SK-N-SH (cell line): ENCODE measurements at regions not wholly inside any gene's neighbourhood (a gene's known extent, or its start where the extent isn't known, plus 50 kb on each side); places are given as distances from the start of the nearest gene placed in this dataset.
A peak's percentile ranks its signal among the peaks of the same experiment; 100 is the strongest.

Source experiments
- ELF1 ChIP-seq: IDR thresholded peaks from 2 replicates; pipeline ENCODE4 v1.4.0; 2012
- EZH2phosphoT487 ChIP-seq: fragments of 200-600 bp; sonication (generic); IDR thresholded peaks from 2 replicates; pipeline ENCODE4 v1.6.1; 2017; ENCODE audit warnings: low read depth, mixed run types, mild to moderate bottlenecking, antibody characterized with exemption, moderate library complexity, borderline replicate concordance
- FOSL2 ChIP-seq: IDR thresholded peaks from 2 replicates; pipeline ENCODE4 v1.4.0; 2012; ENCODE audit warnings: low read depth, mild to moderate bottlenecking, moderate library complexity, borderline replicate concordance
- JUND ChIP-seq: IDR thresholded peaks from 2 replicates; pipeline ENCODE4 v1.4.0; 2012
- MEF2A ChIP-seq: IDR thresholded peaks from 2 replicates; pipeline ENCODE4 v1.4.0; 2012; ENCODE audit warnings: low read depth, borderline replicate concordance
- NRF1 ChIP-seq: IDR thresholded peaks from 2 replicates; pipeline ENCODE4 v1.6.1; 2012; ENCODE audit warnings: low read depth, mild to moderate bottlenecking, low read length
- PBX3 ChIP-seq: IDR thresholded peaks from 2 replicates; pipeline ENCODE4; 2012
- RAD21 ChIP-seq: IDR thresholded peaks from 2 replicates; pipeline ENCODE4 v1.6.1; 2012; ENCODE audit warnings: mild to moderate bottlenecking, low read length
- SIN3A ChIP-seq: IDR thresholded peaks from 2 replicates; pipeline ENCODE4 v1.6.1; 2012; ENCODE audit warnings: low read depth, mild to moderate bottlenecking, low read length, moderate library complexity, borderline replicate concordance
- SMC3 ChIP-seq: IDR thresholded peaks from 2 replicates; pipeline ENCODE4 v1.6.1; 2012; ENCODE audit warnings: low read depth, low read length, improper control_type of control experiment
- TCF12 ChIP-seq: IDR thresholded peaks from 2 replicates; pipeline ENCODE4 v1.4.0; 2012
- TEAD4 ChIP-seq: IDR thresholded peaks from 2 replicates; pipeline ENCODE4 v1.4.0; 2012; ENCODE audit warnings: mild to moderate bottlenecking, borderline replicate concordance; ENCODE audit not compliant: insufficient read depth
- USF1 ChIP-seq: IDR thresholded peaks from 2 replicates; pipeline ENCODE4 v1.4.0; 2012; ENCODE audit warnings: low read depth, borderline replicate concordance
- YY1 ChIP-seq: IDR thresholded peaks from 2 replicates; pipeline ENCODE4 v1.4.0; 2012; ENCODE audit warnings: low read depth, mild to moderate bottlenecking
- TF ChIP-seq, protein P1 (sequence below): IDR thresholded peaks from 2 replicates; pipeline ENCODE4 v1.6.1; 2012; ENCODE audit warnings: mild to moderate bottlenecking, low read depth, low read length, moderate library complexity
- TF ChIP-seq, protein P2 (sequence below): IDR thresholded peaks from 2 replicates; pipeline ENCODE4 v1.4.0; 2012; ENCODE audit warnings: low read depth
- TF ChIP-seq, protein P3 (sequence below): fragments of 200-600 bp; sonication (generic); IDR thresholded peaks from 2 replicates; pipeline ENCODE4 v1.6.1; 2017; ENCODE audit warnings: antibody characterized with exemption, mild to moderate bottlenecking, moderate library complexity
- TF ChIP-seq, protein P4 (sequence below): IDR thresholded peaks from 2 replicates; pipeline ENCODE4 v1.4.0; 2012; ENCODE audit warnings: low read depth, borderline replicate concordance

- TF ChIP-seq USF1, result no peak
- TF ChIP-seq MEF2A, result no peak
- peak; percentile 37 for TF ChIP-seq JUND
- TF ChIP-seq, protein P1, sequence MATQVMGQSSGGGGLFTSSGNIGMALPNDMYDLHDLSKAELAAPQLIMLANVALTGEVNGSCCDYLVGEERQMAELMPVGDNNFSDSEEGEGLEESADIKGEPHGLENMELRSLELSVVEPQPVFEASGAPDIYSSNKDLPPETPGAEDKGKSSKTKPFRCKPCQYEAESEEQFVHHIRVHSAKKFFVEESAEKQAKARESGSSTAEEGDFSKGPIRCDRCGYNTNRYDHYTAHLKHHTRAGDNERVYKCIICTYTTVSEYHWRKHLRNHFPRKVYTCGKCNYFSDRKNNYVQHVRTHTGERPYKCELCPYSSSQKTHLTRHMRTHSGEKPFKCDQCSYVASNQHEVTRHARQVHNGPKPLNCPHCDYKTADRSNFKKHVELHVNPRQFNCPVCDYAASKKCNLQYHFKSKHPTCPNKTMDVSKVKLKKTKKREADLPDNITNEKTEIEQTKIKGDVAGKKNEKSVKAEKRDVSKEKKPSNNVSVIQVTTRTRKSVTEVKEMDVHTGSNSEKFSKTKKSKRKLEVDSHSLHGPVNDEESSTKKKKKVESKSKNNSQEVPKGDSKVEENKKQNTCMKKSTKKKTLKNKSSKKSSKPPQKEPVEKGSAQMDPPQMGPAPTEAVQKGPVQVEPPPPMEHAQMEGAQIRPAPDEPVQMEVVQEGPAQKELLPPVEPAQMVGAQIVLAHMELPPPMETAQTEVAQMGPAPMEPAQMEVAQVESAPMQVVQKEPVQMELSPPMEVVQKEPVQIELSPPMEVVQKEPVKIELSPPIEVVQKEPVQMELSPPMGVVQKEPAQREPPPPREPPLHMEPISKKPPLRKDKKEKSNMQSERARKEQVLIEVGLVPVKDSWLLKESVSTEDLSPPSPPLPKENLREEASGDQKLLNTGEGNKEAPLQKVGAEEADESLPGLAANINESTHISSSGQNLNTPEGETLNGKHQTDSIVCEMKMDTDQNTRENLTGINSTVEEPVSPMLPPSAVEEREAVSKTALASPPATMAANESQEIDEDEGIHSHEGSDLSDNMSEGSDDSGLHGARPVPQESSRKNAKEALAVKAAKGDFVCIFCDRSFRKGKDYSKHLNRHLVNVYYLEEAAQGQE, result no peak
- peak; percentile 71 for TF ChIP-seq PBX3
- TF ChIP-seq, protein P2, sequence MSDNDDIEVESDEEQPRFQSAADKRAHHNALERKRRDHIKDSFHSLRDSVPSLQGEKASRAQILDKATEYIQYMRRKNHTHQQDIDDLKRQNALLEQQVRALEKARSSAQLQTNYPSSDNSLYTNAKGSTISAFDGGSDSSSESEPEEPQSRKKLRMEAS, result no peak; the same call in 1 of the 2 replicates
- TF ChIP-seq TEAD4, result peak; percentile 57; the same call in 1 of the 2 replicates
- TF ChIP-seq, protein P3, sequence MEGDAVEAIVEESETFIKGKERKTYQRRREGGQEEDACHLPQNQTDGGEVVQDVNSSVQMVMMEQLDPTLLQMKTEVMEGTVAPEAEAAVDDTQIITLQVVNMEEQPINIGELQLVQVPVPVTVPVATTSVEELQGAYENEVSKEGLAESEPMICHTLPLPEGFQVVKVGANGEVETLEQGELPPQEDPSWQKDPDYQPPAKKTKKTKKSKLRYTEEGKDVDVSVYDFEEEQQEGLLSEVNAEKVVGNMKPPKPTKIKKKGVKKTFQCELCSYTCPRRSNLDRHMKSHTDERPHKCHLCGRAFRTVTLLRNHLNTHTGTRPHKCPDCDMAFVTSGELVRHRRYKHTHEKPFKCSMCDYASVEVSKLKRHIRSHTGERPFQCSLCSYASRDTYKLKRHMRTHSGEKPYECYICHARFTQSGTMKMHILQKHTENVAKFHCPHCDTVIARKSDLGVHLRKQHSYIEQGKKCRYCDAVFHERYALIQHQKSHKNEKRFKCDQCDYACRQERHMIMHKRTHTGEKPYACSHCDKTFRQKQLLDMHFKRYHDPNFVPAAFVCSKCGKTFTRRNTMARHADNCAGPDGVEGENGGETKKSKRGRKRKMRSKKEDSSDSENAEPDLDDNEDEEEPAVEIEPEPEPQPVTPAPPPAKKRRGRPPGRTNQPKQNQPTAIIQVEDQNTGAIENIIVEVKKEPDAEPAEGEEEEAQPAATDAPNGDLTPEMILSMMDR, result no peak
- TF ChIP-seq, protein P4, sequence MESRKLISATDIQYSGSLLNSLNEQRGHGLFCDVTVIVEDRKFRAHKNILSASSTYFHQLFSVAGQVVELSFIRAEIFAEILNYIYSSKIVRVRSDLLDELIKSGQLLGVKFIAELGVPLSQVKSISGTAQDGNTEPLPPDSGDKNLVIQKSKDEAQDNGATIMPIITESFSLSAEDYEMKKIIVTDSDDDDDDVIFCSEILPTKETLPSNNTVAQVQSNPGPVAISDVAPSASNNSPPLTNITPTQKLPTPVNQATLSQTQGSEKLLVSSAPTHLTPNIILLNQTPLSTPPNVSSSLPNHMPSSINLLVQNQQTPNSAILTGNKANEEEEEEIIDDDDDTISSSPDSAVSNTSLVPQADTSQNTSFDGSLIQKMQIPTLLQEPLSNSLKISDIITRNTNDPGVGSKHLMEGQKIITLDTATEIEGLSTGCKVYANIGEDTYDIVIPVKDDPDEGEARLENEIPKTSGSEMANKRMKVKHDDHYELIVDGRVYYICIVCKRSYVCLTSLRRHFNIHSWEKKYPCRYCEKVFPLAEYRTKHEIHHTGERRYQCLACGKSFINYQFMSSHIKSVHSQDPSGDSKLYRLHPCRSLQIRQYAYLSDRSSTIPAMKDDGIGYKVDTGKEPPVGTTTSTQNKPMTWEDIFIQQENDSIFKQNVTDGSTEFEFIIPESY, result no peak
- TF ChIP-seq NRF1, result no peak
- TF ChIP-seq TCF12, result peak; percentile 75; the same call in 1 of the 2 replicates
- TF ChIP-seq RAD21, result no peak
- no peak for TF ChIP-seq ELF1
- peak; percentile 10; the same call in 1 of the 2 replicates for TF ChIP-seq FOSL2
- no peak for TF ChIP-seq YY1
- TF ChIP-seq EZH2phosphoT487, result no peak
- TF ChIP-seq SIN3A, result no peak
- no peak for TF ChIP-seq SMC3
- TF ChIP-seq, all 33 proteins: peak for 7
Measured at GRCh38 chr2:12950957-12951656, 234.4 kb downstream of the TRIB2 start (continued).
